Activated T-helper 1 cell treated with anti-CD3 and anti-CD28 coated beads, Interleukin-2, amount 50 U/mL, for 16 hours (primary cell): ENCODE measurements at regions not wholly inside any gene's neighbourhood (a gene's known extent, or its start where the extent isn't known, plus 50 kb on each side); places are given as distances from the start of the nearest gene placed in this dataset.

ENCODE experiments used
- DNase-seq, 2 donors: peaks; one replicate each; pipeline ENCODE4 v3.0.0-alpha.2; 2020; ENCODE audit warnings: low read depth in 1 of 2, low spot score in 1 of 2

GRCh38 chr3:44050101-44050500 is 191.6 kb upstream of the TOPAZ1 start:
- no peak for DNase-seq

GRCh38 chr3:44050867-44051266 is 190.8 kb upstream of the TOPAZ1 start:
- no peak for DNase-seq

- DNase-seq = no peak
Observed at GRCh38 chr3:44055951-44056350, 185.7 kb upstream of the TOPAZ1 start.

GRCh38 chr3:44056446-44057240 is 185.0 kb upstream of the TOPAZ1 start:
- DNase-seq = no peak

- DNase-seq = no peak
Observed at GRCh38 chr3:44058022-44058867, 183.4 kb upstream of the TOPAZ1 start.

- no peak for DNase-seq
Observed at GRCh38 chr3:44058868-44059203, 182.8 kb upstream of the TOPAZ1 start.

- DNase-seq = no peak
Observed at GRCh38 chr3:44060164-44060563, 181.5 kb upstream of the TOPAZ1 start.

GRCh38 chr3:44061268-44061667 is 180.4 kb upstream of the TOPAZ1 start:
- no peak for DNase-seq

GRCh38 chr3:44061961-44062360 is 179.7 kb upstream of the TOPAZ1 start:
- no peak for DNase-seq

GRCh38 chr3:44065311-44066094 is 176.2 kb upstream of the TOPAZ1 start:
- DNase-seq = no peak

- DNase-seq = no peak
Observed at GRCh38 chr3:44066806-44067205, 174.9 kb upstream of the TOPAZ1 start.

- no peak for DNase-seq
Observed at GRCh38 chr3:44067431-44067830, 174.3 kb upstream of the TOPAZ1 start.

GRCh38 chr3:44068753-44069152 is 172.9 kb upstream of the TOPAZ1 start:
- no peak for DNase-seq

GRCh38 chr3:44069276-44069675 is 172.4 kb upstream of the TOPAZ1 start:
- DNase-seq = no peak

GRCh38 chr3:44070841-44071546 is 170.7 kb upstream of the TOPAZ1 start:
- no peak for DNase-seq

GRCh38 chr3:44072601-44073540 is 168.8 kb upstream of the TOPAZ1 start:
- no peak for DNase-seq

- no peak for DNase-seq
Observed at GRCh38 chr3:44074181-44074580, 167.5 kb upstream of the TOPAZ1 start.

GRCh38 chr3:44076221-44076829 is 165.4 kb upstream of the TOPAZ1 start:
- DNase-seq = no peak

- DNase-seq = no peak
Observed at GRCh38 chr3:44077267-44077666, 164.4 kb upstream of the TOPAZ1 start.

GRCh38 chr3:44078863-44079262 is 162.8 kb upstream of the TOPAZ1 start:
- no peak for DNase-seq
